Liver (tissue), 8 donors: ENCODE measurements at regions not wholly inside any gene's neighbourhood (a gene's known extent, or its start where the extent isn't known, plus 50 kb on each side); places are given as distances from the start of the nearest gene placed in this dataset.

Source experiments
- DNase-seq: peaks from one replicate; pipeline ENCODE4 v3.0.0-alpha.2; 2017; ENCODE audit warnings: low spot score
- H3K27ac ChIP-seq, 2 donors: one replicate each; pipeline ENCODE4 v1.7.0; 2013; ENCODE audit warnings: inconsistent platforms in 2 of 2, low read length in 2 of 2, control low read depth in 1 of 2, low read depth in 1 of 2, mild to moderate bottlenecking in 1 of 2
- H3K27me3 ChIP-seq, 4 donors: one replicate each; pipeline versions ENCODE4 v1.6.1 to v1.7.0; 2013; ENCODE audit warnings: low read length in 3 of 4, inconsistent platforms in 1 of 4, mild to moderate bottlenecking in 1 of 4, moderate library complexity in 1 of 4; ENCODE audit not compliant: control insufficient read depth in 4 of 4, insufficient read depth in 4 of 4
- H3K36me3 ChIP-seq, 4 donors: one replicate each; pipeline versions ENCODE4 v1.6.1 to v1.7.0; 2013; ENCODE audit warnings: low read length in 3 of 4, mild to moderate bottlenecking in 3 of 4, low read depth in 1 of 4, moderate library complexity in 1 of 4; ENCODE audit not compliant: control insufficient read depth in 4 of 4, insufficient read depth in 3 of 4
- H3K4me1 ChIP-seq, 4 donors: one replicate each; pipeline versions ENCODE4 v1.6.1 to v1.7.0; 2013; ENCODE audit warnings: low read length in 3 of 4, mild to moderate bottlenecking in 3 of 4, moderate library complexity in 1 of 4; ENCODE audit not compliant: control insufficient read depth in 4 of 4, insufficient read depth in 4 of 4
- H3K4me3 ChIP-seq, 3 donors: one replicate each; pipeline versions ENCODE4 v1.6.1 to v1.7.0; 2013; ENCODE audit warnings: low read length in 3 of 3, control low read depth in 1 of 3, low read depth in 1 of 3, mild to moderate bottlenecking in 1 of 3
- H3K9ac ChIP-seq, 2 donors: one replicate each; pipeline ENCODE4 v1.7.0; 2013; ENCODE audit warnings: low read length in 2 of 2, mild to moderate bottlenecking in 2 of 2, moderate library complexity in 2 of 2, control low read depth in 1 of 2, low read depth in 1 of 2
- H3K9me3 ChIP-seq, 4 donors: one replicate each; pipeline versions ENCODE4 v1.6.1 to v1.7.0; 2013; ENCODE audit warnings: low read length in 3 of 4; ENCODE audit not compliant: control insufficient read depth in 4 of 4
- EGR1 ChIP-seq, 2 donors: IDR thresholded peaks; 2 replicates each; pipeline ENCODE4 v1.6.1; 2016 to 2018; ENCODE audit warnings: antibody characterized with exemption in 2 of 2, low read depth in 2 of 2
- FOXA1 ChIP-seq: IDR thresholded peaks from 2 replicates; pipeline ENCODE4 v1.6.1; 2016; ENCODE audit warnings: antibody characterized with exemption
- FOXA2 ChIP-seq: IDR thresholded peaks from 2 replicates; pipeline ENCODE4 v1.6.1; 2016; ENCODE audit warnings: antibody characterized with exemption
- GABPA ChIP-seq, 2 donors: IDR thresholded peaks in 1 of 2; conservative IDR thresholded peaks in 1 of 2; 2 replicates each; pipeline ENCODE4 v1.6.1; 2016; ENCODE audit warnings: antibody characterized with exemption in 2 of 2, mild to moderate bottlenecking in 1 of 2, moderate library complexity in 1 of 2
- HNF4G ChIP-seq: IDR thresholded peaks from 2 replicates; pipeline ENCODE4 v1.6.1; 2016; ENCODE audit warnings: antibody characterized with exemption
- JUND ChIP-seq, 2 donors: IDR thresholded peaks; 2 replicates each; pipeline ENCODE4 v1.6.1; 2016; ENCODE audit warnings: antibody characterized with exemption in 2 of 2
- NR2F2 ChIP-seq: IDR thresholded peaks from 2 replicates; pipeline ENCODE4 v1.6.1; 2016; ENCODE audit warnings: antibody characterized with exemption
- RAD21 ChIP-seq, 2 donors: IDR thresholded peaks; 2 replicates each; pipeline ENCODE4 v1.6.1; 2016; ENCODE audit warnings: antibody characterized with exemption in 2 of 2, mild to moderate bottlenecking in 2 of 2
- RXRA ChIP-seq, 2 donors: IDR thresholded peaks; 2 replicates each; pipeline ENCODE4 v1.6.1; 2017 to 2018; ENCODE audit warnings: antibody characterized with exemption in 2 of 2, mild to moderate bottlenecking in 1 of 2
- SP1 ChIP-seq: IDR thresholded peaks from 2 replicates; pipeline ENCODE4 v1.6.1; 2018; ENCODE audit warnings: antibody characterized with exemption, mild to moderate bottlenecking
- TAF1 ChIP-seq: conservative IDR thresholded peaks from 2 replicates; pipeline ENCODE4 v1.6.1; 2016; ENCODE audit warnings: antibody characterized with exemption, mild to moderate bottlenecking
- YY1 ChIP-seq: IDR thresholded peaks from 2 replicates; pipeline ENCODE4 v1.6.1; 2016; ENCODE audit warnings: antibody characterized with exemption, mild to moderate bottlenecking
- WGBS: extraction: QIAGEN DNeasy Blood & Tissue Kit; methylation state at CpG from one replicate; pipeline ENCODE4 v1.1.7; 2013; 5-methylcytosine and 5-hydroxymethylcytosine counted together
- TF ChIP-seq, protein P1 (sequence below): IDR thresholded peaks from 2 replicates; pipeline ENCODE4 v1.6.1; 2016; ENCODE audit warnings: antibody characterized with exemption
- TF ChIP-seq, protein P2 (sequence below): fragments of 150-350 bp; IDR thresholded peaks from 2 replicates; pipeline ENCODE4 v1.5.1; 2017; ENCODE audit warnings: improper control_type of control experiment, low read depth, low read length; ENCODE audit not compliant: missing input control
- TF ChIP-seq, protein P3 (sequence below): IDR thresholded peaks from 2 replicates; pipeline ENCODE4 v1.6.1; 2016; ENCODE audit warnings: antibody characterized with exemption, mild to moderate bottlenecking
- TF ChIP-seq, protein P4 (sequence below): IDR thresholded peaks from 2 replicates; pipeline ENCODE4 v1.6.1; 2016; ENCODE audit warnings: antibody characterized with exemption
- TF ChIP-seq, protein P5 (sequence below): IDR thresholded peaks from 2 replicates; pipeline ENCODE4 v1.6.1; 2016; ENCODE audit warnings: antibody characterized with exemption
- donor health status: healthy.
- donor health status: healthy.
- donor health status: healthy.
- donor health status: healthy.
- donor health status: healthy.

DNA sequence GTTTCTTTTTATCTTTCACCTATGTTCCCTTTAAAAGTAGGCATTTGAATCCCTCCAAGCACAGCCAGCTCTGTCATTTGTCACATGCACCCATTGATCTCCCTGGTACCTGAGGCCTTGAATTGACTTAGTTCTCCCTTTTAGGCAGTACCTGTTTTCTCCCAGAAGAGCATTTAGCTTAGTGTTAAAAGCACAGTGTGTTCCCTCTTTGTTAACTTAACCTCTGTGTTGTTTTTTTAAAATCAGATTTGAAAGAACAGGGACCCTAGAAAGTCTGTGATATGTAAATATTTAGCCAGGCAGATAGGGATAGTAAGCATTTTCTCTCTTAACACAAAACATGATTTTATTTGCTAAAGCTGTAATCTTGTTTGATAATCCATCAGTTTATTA is 113.8 kb upstream of the SPATA31D4 start (continued):
- TF ChIP-seq, protein P1, sequence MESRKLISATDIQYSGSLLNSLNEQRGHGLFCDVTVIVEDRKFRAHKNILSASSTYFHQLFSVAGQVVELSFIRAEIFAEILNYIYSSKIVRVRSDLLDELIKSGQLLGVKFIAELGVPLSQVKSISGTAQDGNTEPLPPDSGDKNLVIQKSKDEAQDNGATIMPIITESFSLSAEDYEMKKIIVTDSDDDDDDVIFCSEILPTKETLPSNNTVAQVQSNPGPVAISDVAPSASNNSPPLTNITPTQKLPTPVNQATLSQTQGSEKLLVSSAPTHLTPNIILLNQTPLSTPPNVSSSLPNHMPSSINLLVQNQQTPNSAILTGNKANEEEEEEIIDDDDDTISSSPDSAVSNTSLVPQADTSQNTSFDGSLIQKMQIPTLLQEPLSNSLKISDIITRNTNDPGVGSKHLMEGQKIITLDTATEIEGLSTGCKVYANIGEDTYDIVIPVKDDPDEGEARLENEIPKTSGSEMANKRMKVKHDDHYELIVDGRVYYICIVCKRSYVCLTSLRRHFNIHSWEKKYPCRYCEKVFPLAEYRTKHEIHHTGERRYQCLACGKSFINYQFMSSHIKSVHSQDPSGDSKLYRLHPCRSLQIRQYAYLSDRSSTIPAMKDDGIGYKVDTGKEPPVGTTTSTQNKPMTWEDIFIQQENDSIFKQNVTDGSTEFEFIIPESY, result peak; percentile 91
- TF ChIP-seq FOXA2 (peak; percentile 91), RAD21 (IDR thresholded peaks at IDR 0.05) (peak; percentile 53 to 59), YY1 (peak; percentile 66)

DNA sequence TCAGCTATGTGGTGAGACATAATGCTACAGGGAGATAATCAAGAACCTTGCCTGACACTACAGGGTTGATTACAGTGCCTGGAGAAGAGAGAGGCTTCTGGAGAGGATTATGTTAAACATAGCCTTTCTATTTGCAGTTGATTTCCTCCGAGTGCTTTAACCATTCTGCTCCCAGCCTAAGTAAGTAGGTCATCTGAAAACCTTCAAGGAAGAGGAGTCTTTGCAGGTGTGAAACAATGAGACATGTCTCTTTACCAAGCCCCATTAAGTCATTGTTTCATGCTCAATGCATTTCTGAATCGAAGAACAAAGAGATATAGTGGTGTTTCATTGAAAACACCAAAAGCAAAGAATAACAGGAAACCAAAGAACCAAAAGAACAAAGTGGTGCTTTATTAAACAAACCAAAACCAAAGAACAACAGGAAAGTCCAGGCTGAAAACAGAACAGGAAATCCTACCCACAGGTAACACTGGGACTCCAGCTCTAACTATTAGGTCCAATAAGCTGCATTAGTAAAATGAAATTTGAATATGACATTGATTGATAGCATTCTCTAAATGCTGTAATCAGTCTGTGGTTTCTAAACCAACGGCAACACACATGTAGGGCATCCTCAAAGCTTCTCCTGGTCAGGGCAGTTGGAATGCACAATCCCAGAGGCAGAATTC is 113.3 kb upstream of the SPATA31D4 start:
- Histone ChIP-seq H3K9me3 (no peaks in the 10 kb centered on the region), H3K9ac (peak overlapping the region in 1 of 2 donors; percentile 49), H3K4me1 (peaks cover 1 to 28% (median 20%) of the 10 kb centered on the region in 4 donors), H3K4me3 (no peak overlapping the region), H3K27ac (peak overlapping the region; percentile 2 to 55), H3K36me3 (no peaks in the 10 kb centered on the region), H3K27me3 (no peaks in the 10 kb centered on the region)
- TF ChIP-seq EGR1 (IDR thresholded peaks at IDR 0.05; ENCODE audit: low read depth in 2 of 2) (peak in 1 of 2 donors; percentile 4), JUND (IDR thresholded peaks at IDR 0.05) (no peak), RXRA (IDR thresholded peaks at IDR 0.05) (peak in 1 of 2 donors; percentile 22)
- no peak for DNase-seq
- WGBS, result 9% methylated on average over 3 of the region's 3 CpGs

DNA sequence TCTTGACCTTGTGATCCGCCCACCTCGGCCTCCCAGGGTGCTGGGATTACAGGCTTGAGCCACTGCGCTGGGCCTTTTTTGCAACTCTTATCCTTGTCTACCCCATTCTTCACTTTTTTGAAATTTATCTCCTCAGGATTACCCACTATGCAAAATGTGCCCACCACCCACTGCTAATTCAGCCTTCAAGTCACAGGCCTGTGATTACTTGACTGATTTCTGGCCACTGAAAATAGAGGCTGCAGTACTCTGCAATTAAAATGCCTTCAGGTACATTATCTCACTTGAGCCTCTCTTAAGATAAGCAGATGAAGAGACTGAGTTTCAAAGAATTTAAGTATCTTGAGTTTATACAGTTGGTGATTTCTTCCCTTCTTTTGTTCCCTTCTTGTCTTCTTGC is 112.4 kb upstream of the SPATA31D4 start:
- H3K9ac ChIP-seq, result no peak overlapping the region
- no peak for DNase-seq
- H3K27ac ChIP-seq, result no peak overlapping the region
- WGBS, result 69% methylated on average over 3 of the region's 3 CpGs
- no peaks in the 10 kb centered on the region for H3K9me3 ChIP-seq
- peaks cover 3 to 35% (median 27%) of the 10 kb centered on the region in 4 donors for H3K4me1 ChIP-seq
- TF ChIP-seq, protein P2, sequence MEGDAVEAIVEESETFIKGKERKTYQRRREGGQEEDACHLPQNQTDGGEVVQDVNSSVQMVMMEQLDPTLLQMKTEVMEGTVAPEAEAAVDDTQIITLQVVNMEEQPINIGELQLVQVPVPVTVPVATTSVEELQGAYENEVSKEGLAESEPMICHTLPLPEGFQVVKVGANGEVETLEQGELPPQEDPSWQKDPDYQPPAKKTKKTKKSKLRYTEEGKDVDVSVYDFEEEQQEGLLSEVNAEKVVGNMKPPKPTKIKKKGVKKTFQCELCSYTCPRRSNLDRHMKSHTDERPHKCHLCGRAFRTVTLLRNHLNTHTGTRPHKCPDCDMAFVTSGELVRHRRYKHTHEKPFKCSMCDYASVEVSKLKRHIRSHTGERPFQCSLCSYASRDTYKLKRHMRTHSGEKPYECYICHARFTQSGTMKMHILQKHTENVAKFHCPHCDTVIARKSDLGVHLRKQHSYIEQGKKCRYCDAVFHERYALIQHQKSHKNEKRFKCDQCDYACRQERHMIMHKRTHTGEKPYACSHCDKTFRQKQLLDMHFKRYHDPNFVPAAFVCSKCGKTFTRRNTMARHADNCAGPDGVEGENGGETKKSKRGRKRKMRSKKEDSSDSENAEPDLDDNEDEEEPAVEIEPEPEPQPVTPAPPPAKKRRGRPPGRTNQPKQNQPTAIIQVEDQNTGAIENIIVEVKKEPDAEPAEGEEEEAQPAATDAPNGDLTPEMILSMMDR, result no peak
- no peak for TF ChIP-seq EGR1 (IDR thresholded peaks at IDR 0.05; ENCODE audit: low read depth in 2 of 2)
- TF ChIP-seq, protein P1, result no peak
- TF ChIP-seq TAF1, result no peak
- no peak for TF ChIP-seq RXRA (IDR thresholded peaks at IDR 0.05)
- TF ChIP-seq NR2F2, result no peak
- TF ChIP-seq SP1, result no peak
- TF ChIP-seq GABPA (IDR thresholded peaks at IDR 0.05 in 1 of 2, conservative IDR thresholded peaks at IDR 0.05 in 1 of 2), result no peak
- TF ChIP-seq RAD21 (IDR thresholded peaks at IDR 0.05), result no peak
- TF ChIP-seq, protein P3, sequence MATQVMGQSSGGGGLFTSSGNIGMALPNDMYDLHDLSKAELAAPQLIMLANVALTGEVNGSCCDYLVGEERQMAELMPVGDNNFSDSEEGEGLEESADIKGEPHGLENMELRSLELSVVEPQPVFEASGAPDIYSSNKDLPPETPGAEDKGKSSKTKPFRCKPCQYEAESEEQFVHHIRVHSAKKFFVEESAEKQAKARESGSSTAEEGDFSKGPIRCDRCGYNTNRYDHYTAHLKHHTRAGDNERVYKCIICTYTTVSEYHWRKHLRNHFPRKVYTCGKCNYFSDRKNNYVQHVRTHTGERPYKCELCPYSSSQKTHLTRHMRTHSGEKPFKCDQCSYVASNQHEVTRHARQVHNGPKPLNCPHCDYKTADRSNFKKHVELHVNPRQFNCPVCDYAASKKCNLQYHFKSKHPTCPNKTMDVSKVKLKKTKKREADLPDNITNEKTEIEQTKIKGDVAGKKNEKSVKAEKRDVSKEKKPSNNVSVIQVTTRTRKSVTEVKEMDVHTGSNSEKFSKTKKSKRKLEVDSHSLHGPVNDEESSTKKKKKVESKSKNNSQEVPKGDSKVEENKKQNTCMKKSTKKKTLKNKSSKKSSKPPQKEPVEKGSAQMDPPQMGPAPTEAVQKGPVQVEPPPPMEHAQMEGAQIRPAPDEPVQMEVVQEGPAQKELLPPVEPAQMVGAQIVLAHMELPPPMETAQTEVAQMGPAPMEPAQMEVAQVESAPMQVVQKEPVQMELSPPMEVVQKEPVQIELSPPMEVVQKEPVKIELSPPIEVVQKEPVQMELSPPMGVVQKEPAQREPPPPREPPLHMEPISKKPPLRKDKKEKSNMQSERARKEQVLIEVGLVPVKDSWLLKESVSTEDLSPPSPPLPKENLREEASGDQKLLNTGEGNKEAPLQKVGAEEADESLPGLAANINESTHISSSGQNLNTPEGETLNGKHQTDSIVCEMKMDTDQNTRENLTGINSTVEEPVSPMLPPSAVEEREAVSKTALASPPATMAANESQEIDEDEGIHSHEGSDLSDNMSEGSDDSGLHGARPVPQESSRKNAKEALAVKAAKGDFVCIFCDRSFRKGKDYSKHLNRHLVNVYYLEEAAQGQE, result no peak
- no peak for TF ChIP-seq JUND (IDR thresholded peaks at IDR 0.05)
- TF ChIP-seq, protein P4, sequence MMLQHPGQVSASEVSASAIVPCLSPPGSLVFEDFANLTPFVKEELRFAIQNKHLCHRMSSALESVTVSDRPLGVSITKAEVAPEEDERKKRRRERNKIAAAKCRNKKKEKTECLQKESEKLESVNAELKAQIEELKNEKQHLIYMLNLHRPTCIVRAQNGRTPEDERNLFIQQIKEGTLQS, result no peak
- no peak for TF ChIP-seq YY1
- no peak for TF ChIP-seq FOXA1
- TF ChIP-seq HNF4G, result no peak
- no peak for TF ChIP-seq FOXA2
- TF ChIP-seq, protein P5, sequence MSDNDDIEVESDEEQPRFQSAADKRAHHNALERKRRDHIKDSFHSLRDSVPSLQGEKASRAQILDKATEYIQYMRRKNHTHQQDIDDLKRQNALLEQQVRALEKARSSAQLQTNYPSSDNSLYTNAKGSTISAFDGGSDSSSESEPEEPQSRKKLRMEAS, result no peak
- H3K4me3 ChIP-seq, result no peak overlapping the region
- no peaks in the 10 kb centered on the region for H3K36me3 ChIP-seq
- no peaks in the 10 kb centered on the region for H3K27me3 ChIP-seq
